GM12864 (cell line): ENCODE measurements at regions not wholly inside any gene's neighbourhood (a gene's known extent, or its start where the extent isn't known, plus 50 kb on each side); places are given as distances from the start of the nearest gene placed in this dataset.
A peak's percentile ranks its signal among the peaks of the same experiment; 100 is the strongest.

Experiments used
- DNase-seq: peaks from one replicate; pipeline ENCODE4 v3.0.0-alpha.2; 2011; ENCODE audit warnings: low read depth
- H3K4me3 ChIP-seq: 2 replicates; pipeline ENCODE4 v1.5.1; 2011; ENCODE audit warnings: mild to moderate bottlenecking, low read depth, low read length, control low read depth
- TF ChIP-seq, protein P1 (sequence below): IDR thresholded peaks from 2 replicates; pipeline ENCODE4 v1.5.1; 2011; ENCODE audit warnings: low read depth, mild to moderate bottlenecking, moderate library complexity, low read length, control low read depth, inconsistent platforms; ENCODE audit errors: missing control alignments

- no peak for DNase-seq
- no peak overlapping the region for H3K4me3 ChIP-seq
- TF ChIP-seq, protein P1, sequence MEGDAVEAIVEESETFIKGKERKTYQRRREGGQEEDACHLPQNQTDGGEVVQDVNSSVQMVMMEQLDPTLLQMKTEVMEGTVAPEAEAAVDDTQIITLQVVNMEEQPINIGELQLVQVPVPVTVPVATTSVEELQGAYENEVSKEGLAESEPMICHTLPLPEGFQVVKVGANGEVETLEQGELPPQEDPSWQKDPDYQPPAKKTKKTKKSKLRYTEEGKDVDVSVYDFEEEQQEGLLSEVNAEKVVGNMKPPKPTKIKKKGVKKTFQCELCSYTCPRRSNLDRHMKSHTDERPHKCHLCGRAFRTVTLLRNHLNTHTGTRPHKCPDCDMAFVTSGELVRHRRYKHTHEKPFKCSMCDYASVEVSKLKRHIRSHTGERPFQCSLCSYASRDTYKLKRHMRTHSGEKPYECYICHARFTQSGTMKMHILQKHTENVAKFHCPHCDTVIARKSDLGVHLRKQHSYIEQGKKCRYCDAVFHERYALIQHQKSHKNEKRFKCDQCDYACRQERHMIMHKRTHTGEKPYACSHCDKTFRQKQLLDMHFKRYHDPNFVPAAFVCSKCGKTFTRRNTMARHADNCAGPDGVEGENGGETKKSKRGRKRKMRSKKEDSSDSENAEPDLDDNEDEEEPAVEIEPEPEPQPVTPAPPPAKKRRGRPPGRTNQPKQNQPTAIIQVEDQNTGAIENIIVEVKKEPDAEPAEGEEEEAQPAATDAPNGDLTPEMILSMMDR = no peak
These were observed 227.2 kb upstream of the ADARB2 start for GRCh38 chr10:1964476-1964875.

DNA sequence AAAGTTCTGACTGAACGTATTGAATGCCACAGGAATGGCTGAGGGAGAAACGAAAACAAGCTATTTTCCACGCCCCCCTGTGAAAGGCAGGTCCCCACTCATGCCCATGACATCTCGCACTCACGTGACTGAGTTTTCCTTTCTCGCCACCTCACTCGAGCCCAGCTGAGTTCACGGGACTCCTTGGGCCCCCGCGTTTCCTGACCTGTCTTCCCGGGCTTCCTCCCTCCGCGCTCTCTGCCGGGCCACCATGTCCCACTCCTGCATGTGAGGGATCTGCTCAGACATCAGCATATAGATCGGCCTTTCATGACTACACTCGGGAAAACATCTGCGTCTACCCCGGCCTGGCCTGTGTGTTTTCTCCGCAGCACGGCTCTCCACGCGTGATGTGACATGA lies 226.0 kb upstream of the ADARB2 start:
- TF ChIP-seq, protein P1 = no peak
- H3K4me3 ChIP-seq = no peak overlapping the region
- no peak for DNase-seq

GRCh38 chr10:1961989-1962388 lies 224.7 kb upstream of the ADARB2 start:
- DNase-seq = no peak
- TF ChIP-seq, protein P1 = peak; percentile 17
- H3K4me3 ChIP-seq = no peak overlapping the region

- no peak overlapping the region for H3K4me3 ChIP-seq
- TF ChIP-seq, protein P1 = no peak
- no peak for DNase-seq
These were observed 223.7 kb upstream of the ADARB2 start for GRCh38 chr10:1960982-1961381.

GRCh38 chr10:1957057-1957456 lies 219.7 kb upstream of the ADARB2 start:
- DNase-seq = no peak
- no peak overlapping the region for H3K4me3 ChIP-seq
- TF ChIP-seq, protein P1 = no peak

- no peak for DNase-seq
- H3K4me3 ChIP-seq = no peak overlapping the region
- TF ChIP-seq, protein P1 = no peak
These were observed 217.0 kb upstream of the ADARB2 start for GRCh38 chr10:1954300-1954699.
